Caco-2 (cell line): ENCODE measurements at regions not wholly inside any gene's neighbourhood (a gene's known extent, or its start where the extent isn't known, plus 50 kb on each side); places are given as distances from the start of the nearest gene placed in this dataset.

ENCODE experiments used
- BruUV-seq: library from RNA; stranded (reverse); fragments of 400-500 nt; replicated peaks from 2 replicates; lab custom pipeline; 2021; lab: Mats Ljungman, UMichigan
- CTCF ChIA-PET: fragments of 300-600 bp; sonication (Branson Sonifier 250); formaldehyde crosslinking; loops from one replicate; lab custom pipeline; 2022; ENCODE audit warnings: antibody characterized with exemption; lab: Charles Lee
- POLR2A ChIA-PET: fragments of 300-600 bp; sonication (Branson Sonifier 250); formaldehyde crosslinking; loops from one replicate; lab custom pipeline; 2022; ENCODE audit warnings: antibody characterized with exemption; lab: Charles Lee
- DNase-seq, 2 experiments: peaks; one replicate each; pipeline versions ENCODE4 v3.0.0 to v3.0.0-alpha.2; 2020 to 2022
- H3K27me3 ChIP-seq: replicated peaks from 2 replicates; pipeline ENCODE4 v1.6.0; 2011; ENCODE audit warnings: low read length; ENCODE audit not compliant: control insufficient read depth, insufficient read depth
- H3K36me3 ChIP-seq: 2 replicates; pipeline ENCODE4 v1.5.1; 2011; ENCODE audit warnings: low read length; ENCODE audit not compliant: control insufficient read depth, insufficient read depth
- H3K4me1 ChIP-seq: fragments of 250-450 bp; sonication (Bioruptor Pico); 2 replicates; pipeline ENCODE4 v1.5.1; 2020; ENCODE audit warnings: mild to moderate bottlenecking
- H3K4me3 ChIP-seq: 2 replicates; pipeline ENCODE4 v1.5.1; 2011; ENCODE audit warnings: low read depth, mild to moderate bottlenecking, control low read depth, low read length
- H3K9me3 ChIP-seq: fragments of 250-450 bp; sonication (Bioruptor Pico); 2 replicates; pipeline ENCODE4 v1.5.1; 2020; ENCODE audit warnings: mild to moderate bottlenecking, moderate library complexity
- H3K27ac Mint-ChIP-seq: one replicate; pipeline ENCODE4 v1.8.0; 2022; ENCODE audit warnings: mixed read lengths; ENCODE audit not compliant: unreplicated experiment
- H3K27me3 Mint-ChIP-seq: one replicate; pipeline ENCODE4 v1.8.0; 2022; ENCODE audit warnings: mixed read lengths; ENCODE audit not compliant: insufficient read depth, unreplicated experiment
- H3K36me3 Mint-ChIP-seq: one replicate; pipeline ENCODE4 v1.8.0; 2022; ENCODE audit warnings: mild to moderate bottlenecking, mixed read lengths; ENCODE audit not compliant: insufficient read depth, unreplicated experiment
- H3K4me1 Mint-ChIP-seq: one replicate; pipeline ENCODE4 v1.8.0; 2022; ENCODE audit warnings: low read depth, mixed read lengths; ENCODE audit not compliant: unreplicated experiment
- H3K4me3 Mint-ChIP-seq: one replicate; pipeline ENCODE4 v1.8.0; 2022; ENCODE audit warnings: mild to moderate bottlenecking, moderate library complexity, mixed read lengths; ENCODE audit not compliant: unreplicated experiment
- H3K9me3 Mint-ChIP-seq: one replicate; pipeline ENCODE4 v1.8.0; 2022; ENCODE audit warnings: mixed read lengths; ENCODE audit not compliant: unreplicated experiment
- intact Hi-C: fragments of 100-400 bp; cut with micrococcal nuclease; formaldehyde crosslinking; loops from one replicate; pipeline ENCODE4 v1.10.0; 2022; ENCODE audit not compliant: unreplicated experiment
- TF ChIP-seq, protein P1 (sequence below), 2 experiments: fragments of 200-600 bp in 1 of 2; IDR thresholded peaks; 1 replicate in 1 of 2; 2 replicates in 1 of 2; pipeline versions ENCODE4 v1.5.1 to v1.8.0; 2011 to 2022; ENCODE audit warnings: antibody characterized with exemption in 1 of 2, control low read depth in 1 of 2, inconsistent platforms in 1 of 2, low read depth in 1 of 2, low read length in 1 of 2, mild to moderate bottlenecking in 1 of 2, moderate library complexity in 1 of 2; ENCODE audit not compliant: insufficient read depth in 1 of 2, severe bottlenecking in 1 of 2, unreplicated experiment in 1 of 2

DNA sequence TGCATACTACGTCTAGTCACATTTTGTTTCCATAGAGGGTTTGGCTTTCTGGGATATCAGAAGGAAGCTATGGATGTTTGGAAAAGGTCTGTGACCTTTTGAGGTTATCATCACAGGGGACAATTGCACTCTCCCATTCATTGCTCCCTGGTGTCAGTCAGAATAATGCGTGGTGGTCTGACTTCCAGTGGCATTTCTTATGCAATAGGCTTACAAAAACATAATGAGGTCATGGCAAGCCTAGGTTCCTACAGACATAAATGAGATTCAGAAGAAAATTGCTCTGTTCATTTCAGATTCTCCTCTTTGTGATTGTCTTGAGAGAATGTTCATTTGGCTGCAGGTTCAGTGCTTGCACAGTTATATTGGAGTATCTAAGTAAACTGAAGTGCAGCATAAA lies 54.6 kb downstream of the ARHGAP35 start:
- Mint-ChIP-seq H3K4me1 (peaks cover 28% of the 10 kb centered on the region), H3K27ac (no peak overlapping the region), H3K27me3 (no peaks in the 10 kb centered on the region), H3K36me3 (peaks cover 36% of the 10 kb centered on the region), H3K4me3 (no peak overlapping the region), H3K9me3 (no peaks in the 10 kb centered on the region)
- no peak for DNase-seq
- TF ChIP-seq, protein P1, sequence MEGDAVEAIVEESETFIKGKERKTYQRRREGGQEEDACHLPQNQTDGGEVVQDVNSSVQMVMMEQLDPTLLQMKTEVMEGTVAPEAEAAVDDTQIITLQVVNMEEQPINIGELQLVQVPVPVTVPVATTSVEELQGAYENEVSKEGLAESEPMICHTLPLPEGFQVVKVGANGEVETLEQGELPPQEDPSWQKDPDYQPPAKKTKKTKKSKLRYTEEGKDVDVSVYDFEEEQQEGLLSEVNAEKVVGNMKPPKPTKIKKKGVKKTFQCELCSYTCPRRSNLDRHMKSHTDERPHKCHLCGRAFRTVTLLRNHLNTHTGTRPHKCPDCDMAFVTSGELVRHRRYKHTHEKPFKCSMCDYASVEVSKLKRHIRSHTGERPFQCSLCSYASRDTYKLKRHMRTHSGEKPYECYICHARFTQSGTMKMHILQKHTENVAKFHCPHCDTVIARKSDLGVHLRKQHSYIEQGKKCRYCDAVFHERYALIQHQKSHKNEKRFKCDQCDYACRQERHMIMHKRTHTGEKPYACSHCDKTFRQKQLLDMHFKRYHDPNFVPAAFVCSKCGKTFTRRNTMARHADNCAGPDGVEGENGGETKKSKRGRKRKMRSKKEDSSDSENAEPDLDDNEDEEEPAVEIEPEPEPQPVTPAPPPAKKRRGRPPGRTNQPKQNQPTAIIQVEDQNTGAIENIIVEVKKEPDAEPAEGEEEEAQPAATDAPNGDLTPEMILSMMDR (IDR thresholded peaks at IDR 0.05; ENCODE audit: insufficient read depth in 1 of 2, low read depth in 1 of 2, low read length in 1 of 2, severe bottlenecking in 1 of 2, unreplicated experiment in 1 of 2) = no peak
- peaks cover 38% of the 10 kb centered on the region for H3K4me1 ChIP-seq
- ChIA-PET POLR2A (no interaction called here), CTCF (no interaction called here)
- intact Hi-C loops = no loop called here
- 0 out of 2 replicates have a peak, but pooled peaks cover 2% of the 10 kb centered on the region for H3K36me3 ChIP-seq
- no peaks in the 10 kb centered on the region for H3K9me3 ChIP-seq
- H3K27me3 ChIP-seq = no peaks in the 10 kb centered on the region
- no TSS peak for BruUV-seq
- no peak overlapping the region for H3K4me3 ChIP-seq

DNA sequence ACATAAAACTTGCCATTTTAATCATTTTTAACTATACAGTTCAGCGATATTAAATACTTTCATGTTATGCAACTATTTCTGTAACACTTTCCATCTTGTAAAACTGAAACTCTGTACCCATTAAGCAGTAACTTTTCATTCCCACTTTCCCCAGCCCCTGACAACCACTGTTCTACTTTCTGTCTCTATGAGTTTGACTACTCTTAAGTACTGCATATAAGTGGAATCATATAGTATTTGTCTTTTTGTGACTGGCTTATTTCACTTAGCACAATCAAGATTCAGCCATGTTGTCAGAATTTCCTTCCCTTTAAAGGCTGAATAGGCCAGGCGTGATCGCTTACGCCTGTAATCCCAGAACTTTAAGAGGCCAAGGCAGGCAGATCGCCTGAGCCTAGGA lies 56.2 kb downstream of the ARHGAP35 start:
- BruUV-seq = no TSS peak
- Mint-ChIP-seq H3K27me3 (no peaks in the 10 kb centered on the region), H3K9me3 (no peaks in the 10 kb centered on the region), H3K4me1 (peaks cover 28% of the 10 kb centered on the region), H3K36me3 (peaks cover 51% of the 10 kb centered on the region), H3K4me3 (no peak overlapping the region), H3K27ac (no peak overlapping the region)
- ChIA-PET POLR2A (no interaction called here), CTCF (no interaction called here)
- H3K36me3 ChIP-seq = 0 out of 2 replicates have a peak, but pooled peaks cover 2% of the 10 kb centered on the region
- TF ChIP-seq, protein P1 (IDR thresholded peaks at IDR 0.05; ENCODE audit: insufficient read depth in 1 of 2, low read depth in 1 of 2, low read length in 1 of 2, severe bottlenecking in 1 of 2, unreplicated experiment in 1 of 2) = no peak
- no peak overlapping the region for H3K4me3 ChIP-seq
- DNase-seq = no peak
- intact Hi-C loops = no loop called here
- H3K4me1 ChIP-seq = peaks cover 38% of the 10 kb centered on the region
- no peaks in the 10 kb centered on the region for H3K27me3 ChIP-seq
- no peaks in the 10 kb centered on the region for H3K9me3 ChIP-seq

DNA sequence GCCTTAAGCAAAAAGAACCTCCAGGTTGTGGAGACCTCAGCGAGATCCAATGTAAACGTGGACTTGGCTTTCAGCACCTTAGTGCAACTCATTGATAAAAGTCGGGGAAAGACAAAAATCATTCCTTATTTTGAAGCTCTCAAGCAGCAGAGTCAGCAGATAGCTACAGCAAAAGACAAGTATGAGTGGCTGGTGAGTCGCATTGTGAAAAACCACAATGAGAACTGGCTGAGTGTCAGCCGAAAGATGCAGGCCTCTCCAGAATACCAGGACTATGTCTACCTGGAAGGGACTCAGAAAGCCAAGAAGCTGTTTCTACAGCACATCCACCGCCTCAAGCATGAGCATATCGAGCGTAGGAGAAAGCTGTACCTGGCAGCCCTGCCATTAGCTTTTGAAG lies 58.5 kb downstream of the ARHGAP35 start:
- TF ChIP-seq, protein P1 (IDR thresholded peaks at IDR 0.05; ENCODE audit: insufficient read depth in 1 of 2, low read depth in 1 of 2, low read length in 1 of 2, severe bottlenecking in 1 of 2, unreplicated experiment in 1 of 2) = no peak
- Mint-ChIP-seq H3K27ac (no peak overlapping the region), H3K9me3 (no peaks in the 10 kb centered on the region), H3K4me1 (peaks cover 15% of the 10 kb centered on the region), H3K27me3 (no peaks in the 10 kb centered on the region), H3K36me3 (peaks cover 73% of the 10 kb centered on the region), H3K4me3 (no peak overlapping the region)
- Histone ChIP-seq H3K4me1 (peaks cover 23% of the 10 kb centered on the region), H3K36me3 (0 out of 2 replicates have a peak, but pooled peaks cover 2% of the 10 kb centered on the region), H3K27me3 (no peaks in the 10 kb centered on the region), H3K4me3 (no peak overlapping the region), H3K9me3 (no peaks in the 10 kb centered on the region)
- ChIA-PET POLR2A (no interaction called here), CTCF (no interaction called here)
- BruUV-seq = no TSS peak
- intact Hi-C loops = no loop called here
- DNase-seq = no peak
